ENCODE measurements at regions not wholly inside any gene's neighbourhood (a gene's known extent, or its start where the extent isn't known, plus 50 kb on each side); places are given as distances from the start of the nearest gene placed in this dataset.

- Histone ChIP-seq H3K9me3 (ENCODE audit: low read length) (no peaks in the 10 kb centered on the region), H2AFZ (ENCODE audit: low read length) (no peak overlapping the region), H4K20me1 (ENCODE audit: insufficient read depth, low read length) (no peaks in the 10 kb centered on the region), H3K4me2 (ENCODE audit: low read depth, low read length) (no peak overlapping the region), H3K4me3 (replicated peaks in 1 of 3; ENCODE audit: insufficient read depth in 1 of 3, low read depth in 2 of 3, low read length in 3 of 3) (no peak overlapping the region), H3K79me2 (ENCODE audit: insufficient read depth, low read length) (no peaks in the 10 kb centered on the region), H3K27me3 (ENCODE audit: control insufficient read depth in 1 of 2, insufficient read depth in 2 of 2, low read length in 2 of 2) (no peaks in the 10 kb centered on the region), H3K36me3 (replicated peaks in 1 of 2; ENCODE audit: control insufficient read depth in 1 of 2, insufficient read depth in 2 of 2, low read length in 2 of 2) (no peaks in the 10 kb centered on the region), H3K27ac (ENCODE audit: extremely low read length, insufficient read depth, low read length) (no peak overlapping the region), H3K9ac (ENCODE audit: insufficient read depth, low read depth, low read length) (no peak overlapping the region), H3K4me1 (ENCODE audit: insufficient read depth, low read length) (no peaks in the 10 kb centered on the region; the same call in 1 of the 2 replicates)
- no TSS peak for BruUV-seq (replicated peaks)
- in situ Hi-C loops (cut with HindIII; ENCODE audit: extremely low pct_ligation_motif_present, low pct_unique_long_range_greater_than_20kb) (no loop called here), intact Hi-C loops (cut with micrococcal nuclease; ENCODE audit: unreplicated experiment) (no loop called here)
- WGBS (ENCODE audit: low lambda C conversion rate): no CpG with 5 or more reads among the region's 3 CpGs
- ChIA-PET CTCF (ENCODE audit: low intra/inter-chr PET ratio, low total read pairs) (no interaction called here), POLR2A (no interaction called here)
- no peak for ATAC-seq
- FAIRE-seq: no peak
- TF ChIP-seq BCL3 (CRISPR knock-in tag; IDR thresholded peaks at IDR 0.05) (no peak), ZNF841 (CRISPR knock-in tag; IDR thresholded peaks at IDR 0.05; ENCODE audit: borderline replicate concordance) (no peak), ZNF850 (CRISPR knock-in tag; conservative IDR thresholded peaks at IDR 0.05) (no peak), FOXO1 (CRISPR knock-in tag; IDR thresholded peaks at IDR 0.05) (no peak), PRDM10 (CRISPR knock-in tag; IDR thresholded peaks at IDR 0.05; ENCODE audit: low read depth) (no peak)
- DNase-seq (ENCODE audit: low spot score): no peak
Observed at GRCh38 chrX:40523852-40524251, 56.9 kb upstream of the ATP6AP2 start.

Data from HepG2 (cell line).